Epithelial cell of esophagus (primary cell): ENCODE measurements at regions not wholly inside any gene's neighbourhood (a gene's known extent, or its start where the extent isn't known, plus 50 kb on each side); places are given as distances from the start of the nearest gene placed in this dataset.

Experiments used
- DNase-seq: peaks from one replicate; pipeline ENCODE4 v3.0.0; 2010; ENCODE audit warnings: low read depth
- H3K4me3 ChIP-seq: 2 replicates; pipeline ENCODE4 v1.5.1; 2011; ENCODE audit warnings: mild to moderate bottlenecking, low read length, control low read depth
- TF ChIP-seq, protein P1 (sequence below): IDR thresholded peaks from 2 replicates; pipeline ENCODE4 v1.5.1; 2011; ENCODE audit warnings: low read depth, mild to moderate bottlenecking, low read length, control low read depth, inconsistent platforms; ENCODE audit not compliant: insufficient read depth; ENCODE audit errors: missing control alignments

DNA sequence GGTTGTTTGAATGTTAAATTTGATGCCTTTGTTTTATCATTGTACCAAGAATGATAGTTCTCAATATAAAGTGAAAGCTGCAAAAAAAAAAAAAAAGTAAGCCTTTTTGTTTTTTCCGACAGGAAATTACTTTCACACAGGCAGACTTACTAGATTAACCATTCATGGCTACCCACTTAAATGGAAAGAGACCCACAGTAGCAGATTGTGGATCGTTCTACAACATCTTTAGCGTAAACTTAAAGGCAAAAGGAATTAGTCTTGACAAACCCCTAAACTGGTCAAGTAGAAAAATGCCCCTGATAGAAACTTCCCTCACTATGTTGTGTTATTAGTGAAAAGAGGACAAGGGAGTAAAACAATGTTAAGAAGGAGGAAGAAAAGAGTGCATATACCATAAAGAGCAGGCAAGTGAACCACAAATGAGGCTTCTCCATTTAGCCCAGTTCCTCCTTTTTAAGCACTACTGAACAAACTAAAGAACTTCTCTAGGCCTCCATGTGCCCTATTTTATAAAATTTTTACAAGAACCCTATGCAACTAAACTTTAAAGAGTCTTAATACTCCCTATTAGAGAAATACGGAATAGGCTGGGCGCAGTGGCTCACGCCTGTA is 1560.3 kb downstream of the MRPL39 start:
- H3K4me3 ChIP-seq, result no peak overlapping the region
- TF ChIP-seq, protein P1, sequence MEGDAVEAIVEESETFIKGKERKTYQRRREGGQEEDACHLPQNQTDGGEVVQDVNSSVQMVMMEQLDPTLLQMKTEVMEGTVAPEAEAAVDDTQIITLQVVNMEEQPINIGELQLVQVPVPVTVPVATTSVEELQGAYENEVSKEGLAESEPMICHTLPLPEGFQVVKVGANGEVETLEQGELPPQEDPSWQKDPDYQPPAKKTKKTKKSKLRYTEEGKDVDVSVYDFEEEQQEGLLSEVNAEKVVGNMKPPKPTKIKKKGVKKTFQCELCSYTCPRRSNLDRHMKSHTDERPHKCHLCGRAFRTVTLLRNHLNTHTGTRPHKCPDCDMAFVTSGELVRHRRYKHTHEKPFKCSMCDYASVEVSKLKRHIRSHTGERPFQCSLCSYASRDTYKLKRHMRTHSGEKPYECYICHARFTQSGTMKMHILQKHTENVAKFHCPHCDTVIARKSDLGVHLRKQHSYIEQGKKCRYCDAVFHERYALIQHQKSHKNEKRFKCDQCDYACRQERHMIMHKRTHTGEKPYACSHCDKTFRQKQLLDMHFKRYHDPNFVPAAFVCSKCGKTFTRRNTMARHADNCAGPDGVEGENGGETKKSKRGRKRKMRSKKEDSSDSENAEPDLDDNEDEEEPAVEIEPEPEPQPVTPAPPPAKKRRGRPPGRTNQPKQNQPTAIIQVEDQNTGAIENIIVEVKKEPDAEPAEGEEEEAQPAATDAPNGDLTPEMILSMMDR, result no peak
- no peak for DNase-seq

DNA sequence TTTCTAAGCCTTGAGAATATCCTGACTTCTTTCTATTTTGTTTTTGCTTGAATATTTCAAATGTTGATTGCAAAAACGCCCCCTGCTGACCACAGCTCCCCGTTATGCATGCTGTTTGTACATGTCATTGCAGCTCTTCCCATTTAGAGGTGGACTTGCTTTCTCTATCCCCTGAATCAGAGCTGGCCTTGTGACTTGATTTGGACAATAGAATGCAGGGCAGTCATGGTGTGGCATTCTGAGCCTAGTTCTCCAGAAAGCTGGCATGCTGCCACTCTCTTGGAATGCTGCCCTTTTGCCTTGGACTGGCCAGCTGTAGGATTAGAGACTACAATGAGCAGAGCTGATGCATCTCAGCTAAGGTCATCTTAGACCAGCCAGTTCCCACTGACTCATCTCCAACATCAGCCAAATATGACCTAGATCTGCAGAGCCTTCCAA is 1561.5 kb downstream of the MRPL39 start:
- no peak overlapping the region for H3K4me3 ChIP-seq
- no peak for DNase-seq
- TF ChIP-seq, protein P1, result no peak

DNA sequence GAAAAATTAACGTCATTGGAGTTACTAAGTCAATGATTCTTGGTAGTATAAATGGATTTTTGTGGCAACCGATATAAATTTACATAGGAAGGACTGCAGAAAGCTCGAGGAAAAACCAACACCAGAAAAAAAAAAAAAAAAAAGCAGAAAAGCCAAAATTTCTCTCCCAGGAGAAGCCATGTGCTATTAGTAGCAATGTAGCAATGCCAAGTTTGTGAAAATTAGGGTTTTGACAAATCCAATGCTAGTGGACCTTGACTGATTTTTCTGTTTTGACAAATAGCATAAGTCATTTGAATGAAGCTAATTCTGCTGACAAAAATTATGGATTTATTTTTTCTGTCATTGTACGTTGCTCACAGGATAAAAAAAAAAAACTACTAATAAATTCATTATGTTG is 1561.9 kb downstream of the MRPL39 start:
- no peak overlapping the region for H3K4me3 ChIP-seq
- TF ChIP-seq, protein P1, result no peak
- no peak for DNase-seq

DNA sequence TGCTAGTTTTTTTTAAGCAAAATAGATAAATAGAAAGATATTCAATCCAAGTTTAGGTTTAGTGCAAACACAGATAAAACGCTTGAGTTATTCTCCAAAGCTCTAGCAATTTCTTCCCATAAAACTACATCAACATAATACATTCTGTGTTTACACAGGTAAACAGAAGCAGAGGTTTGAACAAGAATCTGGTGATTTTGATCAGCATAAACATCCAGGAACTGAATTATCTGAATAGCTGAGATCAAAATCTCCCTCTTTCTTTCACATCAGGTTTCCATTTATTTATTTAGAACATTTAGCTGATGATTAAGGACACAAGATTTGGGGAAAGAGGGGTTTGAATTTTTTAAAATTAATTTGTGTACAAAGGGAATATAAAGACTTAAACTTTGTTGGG is 1564.6 kb downstream of the MRPL39 start:
- no peak overlapping the region for H3K4me3 ChIP-seq
- TF ChIP-seq, protein P1, result no peak
- no peak for DNase-seq

DNA sequence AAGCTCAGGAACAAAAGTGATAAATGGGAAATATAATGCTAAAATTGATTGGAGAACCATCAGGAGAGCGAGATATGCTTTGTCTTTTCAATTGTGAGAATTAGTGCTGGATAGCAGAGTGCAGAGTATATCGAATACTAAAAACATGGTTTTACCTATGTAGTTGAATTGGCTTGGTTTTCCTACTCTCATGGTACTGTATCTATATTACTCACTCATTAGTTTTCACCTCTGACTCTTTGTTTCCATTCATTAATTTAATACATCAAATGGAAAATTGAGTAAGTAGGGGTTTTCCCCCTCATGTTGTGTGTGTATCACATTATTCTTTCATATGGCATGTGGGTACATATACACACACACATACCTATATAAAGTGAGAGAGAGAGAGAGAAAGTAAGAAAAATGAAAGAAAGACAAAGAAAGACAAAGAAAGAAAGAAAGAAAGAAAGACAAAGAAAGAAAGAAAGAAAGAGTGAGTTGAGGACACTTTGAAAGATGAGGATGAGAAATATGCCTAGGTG is 1574.5 kb downstream of the MRPL39 start:
- TF ChIP-seq, protein P1, result no peak
- DNase-seq, result no peak
- no peak overlapping the region for H3K4me3 ChIP-seq

DNA sequence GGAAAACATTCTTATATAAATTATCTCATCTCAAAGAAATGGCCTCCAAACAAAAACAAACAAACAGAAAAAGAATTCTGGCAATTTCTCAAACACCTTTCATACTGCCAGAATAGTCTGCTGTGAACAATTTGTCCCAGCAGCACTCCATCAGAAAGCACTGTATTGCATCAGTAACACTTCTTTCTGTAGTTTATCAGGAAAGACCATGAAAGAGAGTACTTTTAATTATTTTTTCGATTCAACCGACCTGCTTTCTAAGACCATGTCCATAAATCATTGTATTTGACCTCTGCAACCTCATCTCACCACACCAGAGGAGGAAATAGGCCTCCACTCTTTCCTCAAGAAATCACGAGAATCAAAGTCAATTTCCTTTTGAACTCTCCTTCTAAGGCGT is 1579.9 kb downstream of the MRPL39 start:
- DNase-seq, result no peak
- TF ChIP-seq, protein P1, result no peak
- H3K4me3 ChIP-seq, result no peak overlapping the region

DNA sequence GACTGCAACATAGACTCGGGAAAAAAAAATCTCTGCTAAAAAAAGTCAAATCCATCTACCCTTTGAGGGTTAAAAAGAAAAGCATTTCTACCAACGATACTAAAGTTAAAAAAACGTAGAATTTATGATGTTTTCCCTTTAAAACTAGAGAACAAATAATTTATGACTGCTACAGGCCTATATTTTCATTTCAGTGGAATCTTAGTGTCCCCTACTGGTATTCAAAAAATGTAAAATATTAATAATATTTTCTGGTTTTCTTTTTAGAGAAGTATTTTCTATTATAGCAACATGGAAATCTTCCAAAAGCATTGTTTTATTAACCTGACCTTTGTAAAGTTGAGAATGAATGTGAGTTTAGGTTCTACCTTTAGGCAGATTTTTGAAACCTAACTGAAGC is 1582.2 kb downstream of the MRPL39 start:
- TF ChIP-seq, protein P1, result no peak
- H3K4me3 ChIP-seq, result no peak overlapping the region
- DNase-seq, result no peak
